ENCODE measurements at regions not wholly inside any gene's neighbourhood (a gene's known extent, or its start where the extent isn't known, plus 50 kb on each side); places are given as distances from the start of the nearest gene placed in this dataset.

GRCh38 chr10:43749145-43749576, 100.5 kb upstream of the ZNF32 start:
- TF ChIP-seq POLR2A (IDR thresholded peaks at IDR 0.05) (no peak), CTCF (IDR thresholded peaks at IDR 0.05) (no peak)
